NCI-H2196 treated with DMSO at 0.1 percent for 48 hours (cell line): ENCODE measurements at regions not wholly inside any gene's neighbourhood (a gene's known extent, or its start where the extent isn't known, plus 50 kb on each side); places are given as distances from the start of the nearest gene placed in this dataset.

Source experiments
- DNase-seq: peaks from one replicate; lab custom pipeline; 2025; ENCODE audit not compliant: unreplicated experiment; lab: John Stamatoyannopoulos, UW

DNA sequence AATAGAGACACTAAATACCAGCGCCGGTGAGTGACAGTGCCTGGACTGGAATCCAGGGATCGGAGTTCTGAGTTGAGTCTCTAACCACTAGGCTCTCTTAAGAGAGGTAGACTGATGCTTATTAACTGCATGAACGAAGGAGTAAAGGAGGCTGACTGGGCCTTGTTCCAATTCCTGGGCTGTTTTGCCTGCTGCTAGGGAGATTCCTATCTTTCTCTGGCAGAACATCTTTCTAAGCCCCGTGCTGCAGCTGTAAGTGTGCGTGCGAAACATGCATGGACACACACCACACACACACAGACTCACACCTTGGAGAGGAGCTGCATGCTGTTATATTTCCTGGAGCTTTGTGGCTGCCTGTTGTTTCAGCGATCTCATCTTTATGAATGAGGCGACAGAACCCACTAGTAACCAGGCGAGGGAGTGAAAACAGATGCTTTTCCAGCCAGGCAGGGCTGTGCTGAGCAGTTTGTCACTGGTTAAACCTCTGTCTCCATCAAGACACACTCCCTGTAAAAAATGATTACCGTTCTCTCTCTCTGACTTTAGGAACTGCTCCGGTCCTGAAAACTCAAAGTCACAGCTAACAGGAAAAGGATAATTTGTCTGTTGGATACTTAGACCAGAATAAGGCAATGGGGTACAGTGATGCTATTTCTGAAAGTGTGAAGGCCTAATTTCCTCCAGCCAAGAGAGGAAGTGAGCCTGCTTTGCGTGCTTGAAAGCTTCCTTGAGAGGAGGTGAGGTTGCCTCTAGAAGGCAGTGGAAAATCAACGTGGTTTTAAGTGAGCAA, 157.4 kb upstream of the ZNF217 start:
- DNase-seq, result no peak

DNA sequence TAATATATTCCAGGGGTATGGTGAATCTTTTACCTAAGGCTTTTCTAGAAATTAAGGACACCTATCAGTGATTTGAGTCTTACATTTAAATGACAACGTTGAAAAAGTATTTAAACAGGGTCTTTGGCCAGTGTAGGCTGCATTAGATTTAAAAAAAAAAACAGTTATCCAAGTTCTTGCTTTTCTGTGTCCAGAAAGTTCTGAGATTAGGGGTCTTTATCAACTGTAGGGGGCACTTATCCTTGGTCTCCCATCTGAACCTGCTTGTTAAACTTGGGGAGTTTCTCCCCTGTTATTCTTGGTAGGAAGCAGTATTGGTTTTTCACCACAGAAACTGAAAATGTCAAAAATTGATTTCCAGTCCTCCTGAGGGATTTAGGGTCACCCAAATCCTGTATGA, 155.9 kb upstream of the ZNF217 start:
- no peak for DNase-seq

DNA sequence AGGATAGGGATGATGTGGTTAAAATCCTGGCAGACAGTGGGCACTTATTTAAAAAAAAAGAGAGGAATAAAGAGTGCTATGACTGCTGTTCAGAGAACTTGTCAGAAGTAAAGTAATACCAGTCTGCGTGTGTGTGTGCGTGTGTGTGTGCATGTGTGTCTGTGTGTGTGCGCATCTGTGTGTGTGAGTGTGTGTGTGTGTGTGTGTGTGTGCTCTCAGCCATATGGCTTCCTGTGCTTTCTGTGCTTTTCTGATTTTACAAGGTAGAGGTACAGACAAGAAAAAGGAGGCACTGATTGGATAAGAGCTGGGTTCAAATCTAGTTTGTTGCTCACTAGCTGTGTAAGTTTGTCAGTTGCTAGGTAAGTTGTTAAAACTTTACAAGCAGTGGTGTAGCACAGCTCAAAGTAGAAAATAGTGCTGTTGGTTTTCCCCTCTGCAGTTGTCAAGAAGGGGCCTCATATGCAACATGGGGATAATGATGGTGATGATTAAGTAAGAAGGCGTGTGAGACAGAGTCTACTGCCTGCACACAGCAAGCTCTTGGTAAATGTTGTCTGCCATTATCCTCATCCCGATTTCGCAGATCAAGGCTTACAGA, 155.3 kb upstream of the ZNF217 start:
- no peak for DNase-seq

DNA sequence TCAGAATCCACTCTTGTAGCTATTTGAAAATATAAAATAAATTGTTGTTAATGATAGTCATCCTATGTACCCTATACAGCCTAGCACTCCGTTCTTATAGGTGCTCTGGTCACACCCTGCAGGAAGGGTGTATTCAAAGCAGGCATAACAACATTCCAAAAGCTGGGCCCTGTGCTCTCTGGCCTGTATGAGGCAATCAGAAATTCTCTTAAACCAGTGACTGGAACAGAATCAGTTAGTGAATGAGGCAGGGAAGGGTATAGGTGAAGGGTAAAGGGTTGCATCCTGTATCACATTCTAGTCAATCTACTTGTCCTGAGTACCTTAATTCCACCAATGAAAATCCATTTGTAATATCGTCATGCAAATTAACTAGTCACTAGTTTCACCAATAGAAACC, 154.5 kb upstream of the ZNF217 start:
- no peak for DNase-seq

DNA sequence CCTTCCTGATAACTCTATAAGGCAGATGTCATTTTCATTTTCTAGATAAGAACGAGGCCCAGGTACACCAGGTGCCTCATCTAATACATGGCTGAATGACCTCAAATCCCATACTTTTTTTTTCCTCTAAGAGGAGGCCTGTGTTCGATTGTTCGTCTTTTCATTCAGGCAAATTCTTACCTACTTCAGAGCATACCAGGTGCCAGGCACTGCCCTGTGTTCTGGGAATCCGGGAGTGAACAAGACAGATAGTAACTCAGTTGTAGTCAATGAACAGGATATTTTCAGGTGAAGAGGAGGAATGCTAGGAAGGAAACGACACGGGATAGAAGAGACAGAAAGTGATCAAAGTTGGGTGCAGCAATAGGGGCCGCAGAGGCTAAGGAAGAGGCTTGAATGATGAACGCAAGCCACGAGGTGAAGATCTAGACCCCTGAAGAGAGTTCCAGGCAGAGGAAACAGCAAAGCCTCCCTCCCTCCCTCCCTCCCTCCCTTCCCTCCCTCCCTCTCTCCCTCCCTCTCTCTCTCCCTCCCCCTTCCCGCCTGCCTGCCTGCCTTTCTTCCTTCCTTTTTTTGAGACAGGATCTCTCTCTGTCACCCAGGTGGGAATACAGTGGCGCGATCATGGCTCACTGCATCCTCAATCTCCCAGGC, 150.1 kb upstream of the ZNF217 start:
- no peak for DNase-seq

DNA sequence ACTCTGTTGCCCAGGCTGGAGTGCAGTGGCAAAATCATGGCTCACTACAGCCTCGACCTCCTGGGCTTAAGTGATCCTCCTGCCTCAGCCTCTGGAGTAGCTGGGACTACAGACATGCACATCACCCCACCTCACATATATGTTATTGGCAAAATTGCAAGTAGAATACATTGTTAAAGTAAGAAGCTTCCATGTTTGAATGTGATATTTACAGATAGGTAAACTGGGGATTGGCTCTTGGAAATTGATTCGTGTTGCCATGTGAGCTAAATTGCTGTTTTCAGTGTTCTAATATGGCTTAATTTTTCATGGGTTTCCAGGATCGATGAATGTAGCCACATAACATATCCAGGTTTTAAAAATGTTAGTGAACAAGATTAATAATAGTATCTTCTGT, 149.0 kb upstream of the ZNF217 start:
- DNase-seq, result no peak

DNA sequence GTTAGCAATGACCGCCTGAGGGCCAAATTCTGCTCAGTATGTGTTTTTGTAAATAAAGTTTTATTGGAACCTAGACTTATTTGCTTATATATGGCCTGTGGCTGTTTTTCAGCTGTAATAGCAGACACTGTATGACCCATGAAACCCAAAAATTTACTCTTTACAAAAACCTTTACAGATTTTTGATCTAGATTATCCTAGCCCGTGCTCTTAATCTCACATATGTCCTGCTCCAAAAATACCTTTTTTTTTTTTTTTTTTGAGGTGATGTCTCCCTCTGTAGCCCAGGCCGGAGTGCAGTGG, 148.0 kb upstream of the ZNF217 start:
- DNase-seq, result no peak

DNA sequence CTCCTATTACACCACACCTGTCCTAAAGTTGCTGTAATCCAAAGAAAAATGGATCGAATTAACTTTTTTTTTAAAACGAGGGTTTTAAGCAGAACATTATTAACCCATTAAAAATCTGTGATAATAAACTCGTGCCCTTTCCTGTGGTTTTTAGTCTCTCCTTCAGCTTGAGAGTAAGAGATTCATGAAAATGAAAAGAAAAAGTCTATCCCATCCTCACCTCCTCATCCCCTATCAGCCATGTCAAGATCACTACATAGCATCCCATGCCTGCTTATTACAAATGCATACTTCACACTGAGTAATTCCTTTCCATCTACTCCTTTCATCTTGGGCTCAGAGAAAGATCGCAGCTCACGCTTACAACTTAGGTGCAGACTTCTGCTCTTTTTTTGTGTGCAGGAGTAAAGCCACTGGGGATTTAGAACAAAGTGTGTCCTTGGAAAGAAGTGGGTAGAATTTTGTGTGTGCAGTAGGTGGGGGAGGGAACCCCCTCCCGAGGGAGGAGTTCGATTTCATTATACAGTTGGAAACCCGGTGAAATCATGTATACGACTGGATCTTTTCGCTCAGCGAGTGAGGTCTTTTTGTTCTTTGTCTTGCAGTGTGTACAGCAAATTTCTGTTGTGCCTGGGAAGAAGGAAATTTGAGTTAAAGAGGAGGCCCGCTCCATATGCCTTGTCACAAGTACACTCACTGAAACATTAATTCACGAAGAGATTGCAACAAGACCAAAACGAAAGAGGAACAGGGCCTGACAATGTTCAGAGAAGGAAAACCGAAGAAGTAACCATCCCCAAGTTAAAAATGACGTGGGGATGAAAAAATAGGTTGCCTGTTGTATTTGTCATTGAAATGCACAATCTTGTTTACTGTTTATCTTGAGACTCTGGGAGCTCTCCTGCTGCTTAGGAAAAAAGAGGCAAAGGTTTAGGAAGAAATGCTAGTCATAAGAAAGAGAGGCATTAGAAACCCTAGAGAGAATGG, 146.5 kb upstream of the ZNF217 start:
- DNase-seq, result no peak

DNA sequence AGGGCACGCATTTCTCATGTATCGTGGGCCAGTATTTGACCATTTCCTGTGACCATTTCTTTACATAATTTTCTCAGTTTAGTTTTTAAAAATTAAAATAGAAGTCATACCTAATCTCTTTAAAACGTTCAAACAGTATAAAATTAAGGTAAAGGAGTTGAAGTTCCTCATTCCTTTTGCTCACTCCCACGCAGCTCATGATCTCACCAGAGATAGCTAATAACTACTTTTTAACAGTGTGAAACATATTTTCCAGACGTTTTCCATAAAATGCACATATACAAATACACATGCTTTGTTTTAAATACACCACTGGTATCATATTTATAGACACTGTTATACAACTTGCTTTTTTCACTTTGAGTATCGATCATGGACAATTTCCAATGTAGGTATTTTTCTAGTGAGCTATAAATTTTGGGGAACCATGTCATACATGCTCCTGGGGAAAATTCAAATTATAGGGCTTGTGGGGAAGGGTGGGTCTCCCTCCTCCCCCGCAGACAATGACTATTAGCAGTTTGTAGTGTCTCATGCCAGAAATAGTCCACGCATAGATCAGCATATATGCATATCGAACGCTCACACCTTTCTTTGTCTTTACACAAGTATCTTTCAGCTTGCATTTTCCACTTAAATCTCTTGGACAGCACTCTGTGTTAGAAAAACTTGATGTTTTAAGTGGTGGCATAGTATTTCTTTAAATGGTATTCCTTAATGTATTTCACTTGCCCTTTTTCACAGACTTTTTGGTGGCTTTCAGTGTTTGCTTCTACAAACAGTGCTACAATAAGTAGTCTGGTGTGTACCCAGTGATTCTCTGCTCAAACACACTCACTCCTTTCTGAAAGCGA, 145.5 kb upstream of the ZNF217 start:
- DNase-seq, result no peak

DNA sequence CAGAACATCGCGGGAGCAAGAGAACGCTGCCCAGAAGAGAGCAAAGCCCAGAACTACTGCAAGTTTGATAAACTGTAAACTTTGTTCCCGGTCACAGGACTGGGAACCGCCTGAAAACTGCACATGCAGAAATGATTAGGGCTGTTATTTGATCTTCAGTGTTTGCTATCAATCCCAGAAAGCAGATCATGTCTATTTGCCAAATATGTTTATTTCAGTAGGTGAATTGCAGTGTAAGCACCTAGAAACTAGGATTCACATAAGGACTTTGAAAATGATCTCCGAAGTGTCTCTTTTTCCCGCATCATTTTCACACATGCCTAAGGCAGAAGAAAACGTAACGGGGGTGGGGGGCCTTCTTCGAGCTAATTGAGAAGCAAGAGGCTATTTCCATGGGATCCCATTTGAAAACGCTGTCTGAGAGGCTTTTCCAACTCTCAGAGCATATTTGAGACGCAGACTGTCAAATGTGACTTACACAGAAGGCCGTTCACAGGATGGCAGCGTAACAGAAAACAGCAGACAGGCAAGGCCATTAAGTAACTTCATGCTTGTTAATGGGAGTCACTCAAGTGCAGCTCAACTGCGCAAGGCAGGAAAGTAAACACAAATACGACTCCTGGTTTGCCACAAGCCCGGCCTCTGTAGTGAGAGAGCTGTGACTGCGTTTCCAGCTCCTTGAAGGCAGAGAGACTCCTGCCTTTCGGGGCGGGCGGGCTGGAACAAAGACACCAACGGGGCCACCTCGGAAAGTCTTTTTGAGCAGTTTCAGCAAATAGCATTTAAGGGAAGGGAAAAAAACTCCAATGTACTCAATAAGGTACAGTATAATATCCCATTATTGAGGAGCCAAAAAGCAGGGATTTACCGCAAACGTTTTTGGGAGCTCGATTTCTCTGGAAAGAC, 144.7 kb upstream of the ZNF217 start:
- DNase-seq, result peak; percentile 17

DNA sequence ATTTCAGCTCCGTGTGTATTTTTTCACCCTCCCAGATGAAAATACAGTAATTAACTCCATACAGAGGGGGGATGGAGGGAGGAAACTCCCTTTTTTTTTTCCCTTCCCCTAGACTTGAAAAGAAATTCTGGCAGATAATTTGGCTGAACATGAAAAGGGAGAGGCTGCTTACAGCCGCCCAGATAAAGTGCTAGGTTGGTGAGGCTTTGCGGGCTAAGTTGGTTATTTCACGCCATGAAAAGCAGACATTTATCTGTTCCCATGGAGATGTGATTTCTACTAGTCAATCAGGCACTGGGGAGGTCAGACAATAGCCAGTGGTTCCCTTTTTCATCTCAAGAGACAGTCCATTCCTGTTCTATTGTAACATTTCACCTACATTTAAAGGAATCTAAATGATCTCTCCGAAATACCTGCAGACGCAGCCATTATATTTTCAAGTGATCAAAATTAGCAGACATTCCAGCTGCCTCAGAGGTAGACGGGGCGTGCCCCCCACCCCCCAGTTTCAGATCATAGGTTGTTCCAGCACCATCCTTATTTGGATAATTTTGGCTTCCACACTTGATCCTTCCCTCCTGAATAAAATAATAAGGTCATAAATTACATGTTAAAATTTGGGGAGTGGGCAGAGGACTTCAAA, 143.9 kb upstream of the ZNF217 start:
- no peak for DNase-seq

DNA sequence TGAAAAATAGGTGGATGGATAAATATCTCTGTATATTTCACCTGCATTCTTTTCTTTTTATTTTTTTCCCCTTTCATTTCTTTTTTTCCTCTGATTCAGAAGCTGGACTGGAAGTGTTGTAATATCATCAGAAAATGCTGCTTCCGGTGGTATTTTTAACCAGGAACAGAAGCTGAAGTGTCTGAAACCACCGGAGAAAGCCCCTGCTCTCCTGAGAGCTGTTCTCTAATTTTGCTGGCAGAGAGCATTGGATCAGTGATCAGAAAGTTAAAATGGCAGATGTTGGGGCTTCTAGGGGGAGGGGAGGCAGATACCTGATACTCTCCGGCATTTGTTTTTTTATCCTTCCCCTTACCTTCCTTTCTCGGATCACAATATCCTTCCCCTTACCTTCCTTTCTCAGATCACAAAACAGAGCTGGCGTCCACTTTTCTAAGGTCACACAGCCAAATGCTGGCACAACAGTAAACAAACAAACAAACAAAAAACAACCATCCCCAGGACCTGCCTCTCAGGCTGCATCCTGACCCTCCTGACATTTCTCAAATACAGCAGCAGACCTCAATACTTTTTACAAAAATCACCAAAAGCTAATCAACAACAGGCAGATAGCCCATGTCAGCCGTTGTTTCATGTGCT, 143.2 kb upstream of the ZNF217 start:
- no peak for DNase-seq

DNA sequence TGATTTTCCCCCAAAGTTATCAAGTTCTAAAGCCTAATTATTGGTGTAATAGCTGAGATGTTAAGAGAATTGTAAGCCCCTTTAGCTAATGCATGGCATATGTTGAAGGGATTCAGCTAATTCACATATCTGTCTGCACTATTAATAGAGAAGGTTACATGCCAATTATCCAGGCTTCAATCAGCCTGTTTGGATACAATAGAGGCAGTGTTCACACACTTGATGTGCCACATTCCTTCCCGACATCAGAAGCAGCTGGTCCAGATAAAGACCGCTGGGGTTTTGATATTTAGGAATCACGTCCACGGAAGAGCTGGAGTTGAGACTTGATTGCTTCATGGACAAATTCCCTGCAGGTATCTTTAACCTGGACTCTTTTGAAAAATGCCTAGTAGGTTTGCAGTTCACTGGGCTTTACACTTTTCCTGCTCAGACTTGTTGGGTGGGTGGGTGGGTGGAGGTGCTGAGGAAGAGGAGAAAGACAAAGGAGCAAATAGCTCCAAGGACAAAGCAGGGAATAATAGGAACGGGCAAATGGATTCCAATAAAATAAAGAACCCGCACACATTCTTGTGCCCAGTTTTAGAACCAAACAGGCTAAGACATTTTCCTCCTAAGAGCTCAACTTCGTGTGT, 142.6 kb upstream of the ZNF217 start:
- DNase-seq, result no peak

DNA sequence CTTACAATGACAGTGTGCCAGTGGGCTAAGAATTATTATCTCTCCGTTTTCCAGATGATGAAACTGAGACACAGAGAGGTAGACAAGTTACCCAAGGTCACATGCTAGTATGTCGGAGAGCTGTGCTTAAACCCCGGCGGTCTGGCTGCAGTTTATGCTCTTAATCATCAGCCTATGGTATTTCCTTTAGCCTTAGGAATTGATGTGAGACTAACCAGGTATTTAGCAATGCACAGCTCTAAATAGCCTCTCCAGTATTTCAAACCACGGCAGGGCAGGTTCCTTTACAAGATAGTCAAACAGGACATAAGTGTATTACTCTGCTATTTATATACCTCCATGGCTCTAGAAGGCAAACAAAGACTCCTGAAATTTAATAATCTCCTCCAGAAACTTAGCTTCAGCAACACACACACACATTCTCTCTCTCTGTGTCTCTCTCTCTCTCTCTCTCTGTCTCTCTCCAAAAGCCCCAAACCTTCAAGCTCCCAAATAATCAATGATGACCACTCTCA, 142.0 kb upstream of the ZNF217 start:
- no peak for DNase-seq

DNA sequence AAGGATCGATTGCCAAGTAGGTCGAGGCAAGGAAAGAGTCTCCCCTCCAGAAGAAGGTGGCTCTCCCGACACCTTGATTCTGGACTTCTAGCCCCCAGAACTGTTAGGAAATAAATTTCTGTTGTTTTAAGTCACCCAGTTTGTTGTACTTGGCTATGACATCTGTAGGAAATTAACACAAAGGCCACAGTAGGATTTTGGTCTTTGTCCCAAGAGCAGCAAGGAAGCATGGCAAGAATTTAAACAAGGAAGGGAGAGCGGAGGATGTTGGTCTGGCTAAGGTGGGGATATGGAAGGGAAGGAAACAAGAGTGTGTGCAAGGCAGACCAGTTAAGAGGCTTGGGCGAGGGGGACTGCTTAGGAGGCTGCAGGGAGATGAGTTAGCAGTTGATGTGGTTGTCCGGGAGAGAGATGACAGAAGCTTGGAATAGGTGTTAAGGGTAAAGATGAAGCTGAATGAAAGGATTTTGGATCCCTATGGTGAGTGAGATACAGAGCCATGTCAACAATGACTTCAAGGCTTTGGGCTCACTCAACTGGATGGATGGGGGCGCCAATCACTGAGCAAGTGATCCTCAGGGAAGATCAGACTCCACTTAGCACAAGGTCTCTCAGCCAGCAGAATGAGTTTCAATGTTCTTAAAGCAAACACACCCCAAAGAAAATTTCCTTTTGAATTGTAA, 140.5 kb upstream of the ZNF217 start:
- DNase-seq, result no peak

DNA sequence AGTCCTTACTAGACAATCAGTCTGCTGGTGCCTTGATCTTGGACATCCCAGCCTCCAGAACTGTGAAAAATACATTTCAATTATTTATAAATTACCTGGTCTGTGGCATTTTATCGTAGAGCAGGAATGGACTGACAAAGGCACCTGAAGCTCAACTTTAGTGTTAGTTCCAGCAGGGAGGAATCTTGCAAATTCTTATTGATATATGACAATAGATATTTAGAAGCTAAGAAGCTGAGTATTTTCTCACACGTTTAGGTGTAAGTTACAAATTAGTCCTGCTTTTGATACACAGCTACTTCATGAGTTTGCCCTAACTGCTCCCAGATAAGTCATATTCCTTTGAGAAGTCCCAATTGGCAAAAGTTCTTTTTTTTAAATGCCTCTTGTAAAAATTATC, 138.0 kb upstream of the ZNF217 start:
- DNase-seq, result no peak

DNA sequence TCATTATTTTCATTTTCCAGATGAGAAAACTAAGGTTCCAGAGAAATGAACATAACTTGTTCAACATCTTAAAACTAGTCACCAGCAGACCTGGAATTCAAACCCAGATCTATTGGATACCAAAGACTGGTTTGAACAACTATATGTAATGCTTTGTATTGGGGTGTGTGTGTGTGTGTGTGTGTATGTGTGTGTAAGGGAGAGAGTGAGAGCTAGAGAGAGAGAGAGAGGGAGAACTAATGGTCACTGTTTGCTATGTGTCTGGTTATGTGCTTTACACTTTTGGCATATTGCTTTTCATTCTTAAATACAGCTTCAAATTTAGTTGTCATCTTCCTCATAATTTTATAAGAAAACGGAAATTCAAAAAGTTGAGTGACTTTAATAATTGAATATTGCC, 134.7 kb upstream of the ZNF217 start:
- DNase-seq, result no peak
